H1 (cell line): ENCODE measurements at regions not wholly inside any gene's neighbourhood (a gene's known extent, or its start where the extent isn't known, plus 50 kb on each side); places are given as distances from the start of the nearest gene placed in this dataset.

Experiments used
- CTCF ChIA-PET: fragments of 300-600 bp; sonication (Branson Sonifier 250); formaldehyde crosslinking; loops from one replicate; lab custom pipeline; 2021; ENCODE audit not compliant: partially characterized antibody; lab: Charles Lee
- POLR2A ChIA-PET: fragments of 300-600 bp; sonication (Branson Sonifier 250); formaldehyde crosslinking; loops from one replicate; lab custom pipeline; 2021; ENCODE audit warnings: inconsistent platforms; ENCODE audit not compliant: partially characterized antibody; lab: Charles Lee
- DNase-seq, 2 experiments: peaks; one replicate each; pipeline versions ENCODE4 v3.0.0 to v3.0.0-alpha.2; 2010 to 2022; ENCODE audit warnings: low spot score in 2 of 2, low read depth in 1 of 2, mixed read lengths in 1 of 2
- FAIRE-seq: peaks from 2 replicates; lab custom pipeline; 2011; peaks lifted over from hg19 to GRCh38; lab: Jason Lieb, UNC
- H2AFZ ChIP-seq: 2 replicates; pipeline ENCODE4 v1.8.1; 2012; ENCODE audit warnings: low read length, inconsistent platforms
- H2AK5ac ChIP-seq: 2 replicates; pipeline ENCODE4 v1.6.1; 2013; ENCODE audit warnings: low read depth, low read length
- H2BK120ac ChIP-seq: replicated peaks from 2 replicates; pipeline ENCODE3; 2013; ENCODE audit warnings: low read depth, low read length, inconsistent platforms
- H2BK12ac ChIP-seq: 2 replicates; pipeline ENCODE4 v1.6.1; 2013; ENCODE audit warnings: low read depth, low read length
- H2BK15ac ChIP-seq: 2 replicates; pipeline ENCODE4 v1.6.1; 2013; ENCODE audit warnings: low read length
- H2BK20ac ChIP-seq: 2 replicates; pipeline ENCODE4 v1.6.1; 2013; ENCODE audit warnings: low read length
- H2BK5ac ChIP-seq: 2 replicates; pipeline ENCODE4 v1.6.1; 2013; ENCODE audit warnings: low read depth, low read length
- H3K14ac ChIP-seq: 2 replicates; pipeline ENCODE4 v1.6.1; 2013; ENCODE audit warnings: inconsistent platforms; ENCODE audit not compliant: insufficient read length
- H3K18ac ChIP-seq: 2 replicates; pipeline ENCODE4 v1.6.1; 2013; ENCODE audit warnings: low read length; ENCODE audit errors: extremely low read depth
- H3K23ac ChIP-seq: 2 replicates; pipeline ENCODE4 v1.6.1; 2013; ENCODE audit warnings: inconsistent platforms; ENCODE audit not compliant: insufficient read length
- H3K23me2 ChIP-seq: 2 replicates; pipeline ENCODE4 v1.6.1; 2013; ENCODE audit warnings: low read depth, low read length
- H3K27ac ChIP-seq: 2 replicates; pipeline ENCODE4 v1.6.1; 2011; ENCODE audit warnings: low read depth, low read length, inconsistent platforms
- H3K27me3 ChIP-seq, 4 experiments: replicated peaks in 1 of 4; 1 replicate in 1 of 4; 2 replicates in 3 of 4; pipeline versions ENCODE4 v1.6.1 to v1.8.1; 2011 to 2013; ENCODE audit warnings: low read length in 3 of 4, mild to moderate bottlenecking in 3 of 4, inconsistent platforms in 2 of 4, mixed read lengths in 2 of 4, moderate library complexity in 1 of 4; ENCODE audit not compliant: control insufficient read depth in 3 of 4, insufficient read depth in 3 of 4; ENCODE audit errors: extremely low read depth in 1 of 4
- H3K36me3 ChIP-seq, 4 experiments: 2 replicates each; pipeline versions ENCODE4 v1.6.1 to v1.8.1; 2011 to 2013; ENCODE audit warnings: mild to moderate bottlenecking in 4 of 4, low read length in 3 of 4, moderate library complexity in 2 of 4, control low read depth in 1 of 4, inconsistent platforms in 1 of 4; ENCODE audit not compliant: insufficient read depth in 4 of 4, control insufficient read depth in 2 of 4
- H3K4ac ChIP-seq: replicated peaks from 2 replicates; pipeline ENCODE3; 2013; ENCODE audit warnings: low read length, low read depth, mixed read lengths, inconsistent platforms; ENCODE audit not compliant: insufficient read length
- H3K4me1 ChIP-seq, 4 experiments: replicated peaks in 1 of 4; 1 replicate in 1 of 4; 2 replicates in 3 of 4; pipeline versions ENCODE4 v1.6.1 to v1.8.1; 2011 to 2013; ENCODE audit warnings: low read length in 3 of 4, inconsistent platforms in 2 of 4, mixed read lengths in 1 of 4; ENCODE audit not compliant: insufficient read depth in 4 of 4, control insufficient read depth in 3 of 4
- H3K4me2 ChIP-seq, 2 experiments: 2 replicates each; pipeline versions ENCODE4 v1.6.1 to v1.8.1; 2011 to 2013; ENCODE audit warnings: low read depth in 2 of 2, low read length in 2 of 2, control low read depth in 1 of 2, inconsistent platforms in 1 of 2, mild to moderate bottlenecking in 1 of 2; ENCODE audit not compliant: insufficient read depth in 1 of 2
- H3K4me3 ChIP-seq, 4 experiments: fragments of 200-600, 300-600 bp in 1 of 4; sonication (generic), shearing (Covaris generic), sonication (Bioruptor Twin) in 1 of 4; 2 replicates each; pipeline versions ENCODE4 v1.5.1 to v1.8.1; 2011 to 2016; ENCODE audit warnings: low read length in 4 of 4, low read depth in 3 of 4, control low read depth in 2 of 4, inconsistent platforms in 2 of 4, mild to moderate bottlenecking in 2 of 4, mixed read lengths in 1 of 4, moderate library complexity in 1 of 4; ENCODE audit not compliant: insufficient read depth in 2 of 4; ENCODE audit errors: extremely low read depth in 1 of 4
- H3K56ac ChIP-seq: replicated peaks from 2 replicates; pipeline ENCODE3; 2013; ENCODE audit warnings: low read depth, mild to moderate bottlenecking, mixed read lengths, low read length, inconsistent platforms; ENCODE audit not compliant: insufficient read length
- H3K79me1 ChIP-seq: 2 replicates; pipeline ENCODE4 v1.6.1; 2013; ENCODE audit warnings: low read depth, low read length, control low read depth
- H3K79me2 ChIP-seq, 2 experiments: 2 replicates each; pipeline versions ENCODE4 v1.6.1 to v1.8.1; 2012 to 2013; ENCODE audit warnings: low read length in 2 of 2, mild to moderate bottlenecking in 2 of 2, inconsistent platforms in 1 of 2; ENCODE audit not compliant: insufficient read depth in 2 of 2, control insufficient read depth in 1 of 2
- H3K9ac ChIP-seq, 4 experiments: replicated peaks in 1 of 4; 1 replicate in 1 of 4; 2 replicates in 3 of 4; pipeline versions ENCODE4 v1.6.1 to v1.8.1; 2011 to 2013; ENCODE audit warnings: low read depth in 3 of 4, low read length in 3 of 4, control low read depth in 2 of 4, mild to moderate bottlenecking in 2 of 4, moderate library complexity in 2 of 4, inconsistent platforms in 1 of 4; ENCODE audit errors: extremely low read depth in 1 of 4
- H3K9me3 ChIP-seq, 2 experiments: 2 replicates each; pipeline versions ENCODE4 v1.6.1 to v1.8.1; 2012 to 2013; ENCODE audit warnings: mild to moderate bottlenecking in 2 of 2, moderate library complexity in 2 of 2, control low read depth in 1 of 2, inconsistent platforms in 1 of 2, low read depth in 1 of 2, low read length in 1 of 2, mixed read lengths in 1 of 2; ENCODE audit not compliant: insufficient read depth in 2 of 2
- H4K20me1 ChIP-seq, 2 experiments: replicated peaks in 1 of 2; 2 replicates each; pipeline versions ENCODE3 to v1.8.1; 2011 to 2013; ENCODE audit warnings: inconsistent platforms in 2 of 2, low read length in 2 of 2, mild to moderate bottlenecking in 1 of 2; ENCODE audit not compliant: insufficient read depth in 2 of 2, control insufficient read depth in 1 of 2
- H4K5ac ChIP-seq: 2 replicates; pipeline ENCODE4 v1.6.1; 2013; ENCODE audit warnings: low read length, low read depth, mixed read lengths, inconsistent platforms; ENCODE audit not compliant: insufficient read length
- H4K8ac ChIP-seq: 2 replicates; pipeline ENCODE4 v1.8.0; 2013; ENCODE audit warnings: mild to moderate bottlenecking, moderate library complexity, low read length, inconsistent platforms; ENCODE audit not compliant: insufficient read depth; ENCODE audit errors: extremely low read depth
- H4K91ac ChIP-seq: replicated peaks from 2 replicates; pipeline ENCODE3; 2013; ENCODE audit warnings: low read length, mixed read lengths, inconsistent platforms; ENCODE audit not compliant: insufficient read length
- CBX8 ChIP-seq: fragments of 300-800, 300-1000 bp; sonication (generic); IDR thresholded peaks from 2 replicates; pipeline ENCODE4 v1.7.1; 2016; ENCODE audit warnings: low read depth, low read length, borderline replicate concordance
- CEBPB ChIP-seq: IDR thresholded peaks from 2 replicates; pipeline ENCODE4 v1.6.1; 2012; ENCODE audit warnings: low read depth, low read length
- CHD2 ChIP-seq: IDR thresholded peaks from 2 replicates; pipeline ENCODE4 v1.6.1; 2012; ENCODE audit warnings: low read length, improper control_type of control experiment
- CREB1 ChIP-seq: IDR thresholded peaks from 2 replicates; pipeline ENCODE4 v1.6.1; 2012; ENCODE audit warnings: inconsistent platforms
- EP300 ChIP-seq, 2 experiments: IDR thresholded peaks; 1 replicate in 1 of 2; 2 replicates in 1 of 2; pipeline ENCODE4 v1.6.1; 2011 to 2012; ENCODE audit warnings: low read depth in 2 of 2, low read length in 2 of 2, mild to moderate bottlenecking in 2 of 2, borderline replicate concordance in 1 of 2, inconsistent platforms in 1 of 2, moderate library complexity in 1 of 2
- FOSL1 ChIP-seq: IDR thresholded peaks from 2 replicates; pipeline ENCODE4 v1.6.1; 2011; ENCODE audit warnings: mild to moderate bottlenecking, low read depth, low read length, moderate library complexity; ENCODE audit not compliant: insufficient read depth
- GABPA ChIP-seq: IDR thresholded peaks from 2 replicates; pipeline ENCODE4 v1.6.1; 2011; ENCODE audit warnings: mild to moderate bottlenecking, low read length, moderate library complexity, borderline replicate concordance; ENCODE audit not compliant: insufficient read depth
- KDM5A ChIP-seq: fragments of 200-600 bp; IDR thresholded peaks from 2 replicates; pipeline ENCODE4 v1.7.1; 2012; ENCODE audit warnings: mild to moderate bottlenecking, low read length, inconsistent platforms, mixed read lengths
- MAFK ChIP-seq: IDR thresholded peaks from 2 replicates; pipeline ENCODE4 v1.6.1; 2012; ENCODE audit warnings: low read depth, mild to moderate bottlenecking, improper control_type of control experiment, low read length
- NANOG ChIP-seq: IDR thresholded peaks from 2 replicates; pipeline ENCODE4 v1.6.1; 2011; ENCODE audit warnings: low read length, low read depth, mild to moderate bottlenecking, inconsistent platforms; ENCODE audit not compliant: insufficient read depth, poor library complexity, severe bottlenecking
- RAD21 ChIP-seq, 2 experiments: IDR thresholded peaks in 1 of 2; conservative IDR thresholded peaks in 1 of 2; 2 replicates each; pipeline ENCODE4 v1.6.1; 2011; ENCODE audit warnings: low read depth in 2 of 2, low read length in 2 of 2, improper control_type of control experiment in 1 of 2, inconsistent platforms in 1 of 2, mild to moderate bottlenecking in 1 of 2, moderate library complexity in 1 of 2
- SP4 ChIP-seq: IDR thresholded peaks from 2 replicates; pipeline ENCODE4 v1.6.1; 2012; ENCODE audit warnings: low read length, inconsistent platforms
- TBP ChIP-seq: IDR thresholded peaks from 2 replicates; pipeline ENCODE4 v1.6.1; 2011; ENCODE audit warnings: low read depth, low read length, improper control_type of control experiment
- WGBS, 2 experiments: shearing (Covaris generic) in 1 of 2; methylation state at CpG; one replicate each; pipeline versions ENCODE4 v1.1.6 to v1.1.7; 2013 to 2015; ENCODE audit warnings: low lambda C conversion rate in 2 of 2, mixed read lengths in 2 of 2, inconsistent platforms in 1 of 2, low coverage in 1 of 2, missing lambda C conversion rate in 1 of 2; ENCODE audit not compliant: insufficient replicate concordance in 2 of 2, insufficient coverage in 1 of 2, insufficient read length in 1 of 2; ENCODE audit errors: extremely low coverage in 1 of 2, missing lambda C conversion rate in 1 of 2; 5-methylcytosine and 5-hydroxymethylcytosine counted together

GRCh38 chr1:57474137-57474750 lies 50.4 kb upstream of the DAB1 start:
- no peak overlapping the region for H4K91ac ChIP-seq
- no peak for FAIRE-seq
- no peak overlapping the region for H4K5ac ChIP-seq
- no peak overlapping the region for H3K4ac ChIP-seq
- H2BK12ac ChIP-seq, result no peak overlapping the region
- H3K27me3 ChIP-seq, result no peaks in the 10 kb centered on the region
- H2AFZ ChIP-seq, result no peak overlapping the region
- no peak overlapping the region for H2AK5ac ChIP-seq
- no peak overlapping the region for H3K27ac ChIP-seq
- H3K14ac ChIP-seq, result no peak overlapping the region
- no peaks in the 10 kb centered on the region for H3K36me3 ChIP-seq
- no peak overlapping the region for H4K8ac ChIP-seq
- H2BK20ac ChIP-seq, result no peak overlapping the region
- H3K23ac ChIP-seq, result no peak overlapping the region
- no peak overlapping the region for H3K18ac ChIP-seq
- H3K79me1 ChIP-seq, result no peaks in the 10 kb centered on the region
- H4K20me1 ChIP-seq, result no peaks in the 10 kb centered on the region
- ChIA-PET POLR2A (no interaction called here), CTCF (interaction anchor here (1.2 kb wide), 1 partner anchor 19 kb away, joined by 3 read pairs; no protein-coding TSS in a partner anchor)
- H2BK15ac ChIP-seq, result no peak overlapping the region
- H3K4me2 ChIP-seq, result no peak overlapping the region
- no peak overlapping the region for H3K9ac ChIP-seq
- H3K79me2 ChIP-seq, result no peaks in the 10 kb centered on the region
- H2BK5ac ChIP-seq, result no peak overlapping the region
- 94% methylated on average over 4 of the region's 4 CpGs; no CpG with 5 or more reads in 1 of the 2 experiments for WGBS, 2 experiments
- no peak overlapping the region for H3K4me3 ChIP-seq
- no peak for DNase-seq
- no peak overlapping the region for H3K56ac ChIP-seq
- no peaks in the 10 kb centered on the region for H3K23me2 ChIP-seq
- peaks cover 0 to 3% (median 0%) of the 10 kb centered on the region in 4 experiments; a peak in 2 of 7 replicates for H3K4me1 ChIP-seq
- H3K9me3 ChIP-seq, result no peaks in the 10 kb centered on the region
- no peak overlapping the region for H2BK120ac ChIP-seq
- no peak for TF ChIP-seq CEBPB
- no peak for TF ChIP-seq CBX8
- no peak for TF ChIP-seq CREB1
- TF ChIP-seq TBP, result no peak
- TF ChIP-seq GABPA, result no peak
- no peak for TF ChIP-seq RAD21 (IDR thresholded peaks at IDR 0.05 in 1 of 2, conservative IDR thresholded peaks at IDR 0.05 in 1 of 2; ENCODE audit: low read depth in 2 of 2, low read length in 2 of 2)
- no peak for TF ChIP-seq FOSL1
- no peak for TF ChIP-seq MAFK
- TF ChIP-seq KDM5A, result no peak
- no peak for TF ChIP-seq NANOG
- no peak for TF ChIP-seq SP4
- TF ChIP-seq CHD2, result no peak
- TF ChIP-seq EP300 (IDR thresholded peaks at IDR 0.05; ENCODE audit: borderline replicate concordance in 1 of 2, low read depth in 2 of 2, low read length in 2 of 2), result no peak
- TF ChIP-seq, all 59 proteins: peak for 0
